WTC11 (cell line): ENCODE measurements at regions not wholly inside any gene's neighbourhood (a gene's known extent, or its start where the extent isn't known, plus 50 kb on each side); places are given as distances from the start of the nearest gene placed in this dataset.
A peak's percentile ranks its signal among the peaks of the same experiment; 100 is the strongest.

Experiments used
- ATAC-seq: fragments of 200-7000 bp; cut with Tn5 transposase; 2 replicates; pipeline ENCODE4 v1.10.0; 2021; ENCODE audit warnings: mild to moderate bottlenecking, moderate library complexity
- CTCF ChIA-PET: fragments of 300-600 bp; sonication (Branson Sonifier 250); formaldehyde crosslinking; loops from one replicate; lab custom pipeline; 2021; ENCODE audit warnings: antibody characterized with exemption; lab: Charles Lee
- POLR2A ChIA-PET: fragments of 350-600 bp; sonication (Branson Sonifier 250); formaldehyde crosslinking; loops from one replicate; lab custom pipeline; 2021; ENCODE audit warnings: antibody characterized with exemption; lab: Charles Lee
- DNase-seq: peaks from one replicate; pipeline ENCODE4 v3.0.0; 2021; ENCODE audit warnings: low spot score
- H3K27ac Mint-ChIP-seq: 2 replicates; pipeline ENCODE4 v1.8.0; 2021; ENCODE audit warnings: mixed read lengths
- H3K27me3 Mint-ChIP-seq: 2 replicates; pipeline ENCODE4 v1.8.0; 2021; ENCODE audit warnings: low read depth, mild to moderate bottlenecking, moderate library complexity, mixed read lengths
- H3K36me3 Mint-ChIP-seq: 2 replicates; pipeline ENCODE4 v1.8.0; 2021; ENCODE audit warnings: mixed read lengths
- H3K4me1 Mint-ChIP-seq: 2 replicates; pipeline ENCODE4 v1.8.0; 2022; ENCODE audit warnings: mixed read lengths
- H3K4me3 Mint-ChIP-seq: 2 replicates; pipeline ENCODE4 v1.8.0; 2021; ENCODE audit warnings: mild to moderate bottlenecking, moderate library complexity, mixed read lengths
- H3K9me3 Mint-ChIP-seq: 2 replicates; pipeline ENCODE4 v1.8.0; 2021; ENCODE audit warnings: mixed read lengths
- CREB1 ChIP-seq: sonication (generic); formaldehyde crosslinking; IDR thresholded peaks from 2 replicates; pipeline ENCODE4 v1.8.0; 2023; ENCODE audit warnings: mild to moderate bottlenecking, missing genetic modification reagents
- ETV6 ChIP-seq: sonication (generic); formaldehyde crosslinking; IDR thresholded peaks from 2 replicates; pipeline ENCODE4 v1.8.1; 2022; ENCODE audit warnings: mild to moderate bottlenecking, missing genetic modification reagents
- HMGA2 ChIP-seq: fragments of 250-450 bp; sonication (Bioruptor Pico); IDR thresholded peaks from 2 replicates; pipeline ENCODE4 v1.4.0; 2021; ENCODE audit warnings: mild to moderate bottlenecking, moderate library complexity
- NFE2L1 ChIP-seq: sonication (generic); formaldehyde crosslinking; IDR thresholded peaks from 2 replicates; pipeline ENCODE4 v1.8.1; 2023; ENCODE audit warnings: missing genetic modification reagents
- PRRX2 ChIP-seq: fragments of 250-450 bp; sonication (Bioruptor Pico); IDR thresholded peaks from 2 replicates; pipeline ENCODE4 v1.8.0; 2021; ENCODE audit warnings: mild to moderate bottlenecking
- SMAD3 ChIP-seq: sonication (generic); formaldehyde crosslinking; IDR thresholded peaks from 2 replicates; pipeline ENCODE4 v1.8.0; 2022; ENCODE audit warnings: missing genetic modification reagents, mild to moderate bottlenecking, borderline replicate concordance
- ZNF121 ChIP-seq: sonication (generic); formaldehyde crosslinking; IDR thresholded peaks from 2 replicates; pipeline ENCODE4 v1.8.0; 2023; ENCODE audit warnings: missing genetic modification reagents
- ZNF219 ChIP-seq: sonication (generic); formaldehyde crosslinking; IDR thresholded peaks from 2 replicates; pipeline ENCODE4 v1.8.0; 2023; ENCODE audit warnings: missing genetic modification reagents, mild to moderate bottlenecking, borderline replicate concordance
- ZNF232 ChIP-seq: sonication (generic); formaldehyde crosslinking; IDR thresholded peaks from 2 replicates; pipeline ENCODE4 v1.8.0; 2022; ENCODE audit warnings: mild to moderate bottlenecking, missing genetic modification reagents
- TF ChIP-seq, protein P1 (sequence below): sonication (generic); formaldehyde crosslinking; IDR thresholded peaks from 2 replicates; pipeline ENCODE4 v1.8.1; 2023; ENCODE audit warnings: mild to moderate bottlenecking, missing genetic modification reagents
- TF ChIP-seq, protein P2 (sequence below): fragments of 250-450 bp; sonication (Bioruptor Pico); IDR thresholded peaks from 2 replicates; pipeline ENCODE4 v1.9.0; 2021; ENCODE audit warnings: mild to moderate bottlenecking, borderline replicate concordance
- TF ChIP-seq, protein P3 (sequence below): fragments of 200-600 bp; IDR thresholded peaks from 2 replicates; pipeline ENCODE4 v1.8.0; 2022; ENCODE audit warnings: antibody characterized with exemption
- TF ChIP-seq, protein P4 (sequence below): sonication (generic); formaldehyde crosslinking; IDR thresholded peaks from 2 replicates; pipeline ENCODE4 v1.8.0; 2023; ENCODE audit warnings: missing genetic modification reagents
- TF ChIP-seq, protein P5 (sequence below): sonication (generic); formaldehyde crosslinking; IDR thresholded peaks from 2 replicates; pipeline ENCODE4 v1.8.1; 2022; ENCODE audit warnings: low read depth, mild to moderate bottlenecking, moderate library complexity, missing genetic modification reagents, borderline replicate concordance

DNA sequence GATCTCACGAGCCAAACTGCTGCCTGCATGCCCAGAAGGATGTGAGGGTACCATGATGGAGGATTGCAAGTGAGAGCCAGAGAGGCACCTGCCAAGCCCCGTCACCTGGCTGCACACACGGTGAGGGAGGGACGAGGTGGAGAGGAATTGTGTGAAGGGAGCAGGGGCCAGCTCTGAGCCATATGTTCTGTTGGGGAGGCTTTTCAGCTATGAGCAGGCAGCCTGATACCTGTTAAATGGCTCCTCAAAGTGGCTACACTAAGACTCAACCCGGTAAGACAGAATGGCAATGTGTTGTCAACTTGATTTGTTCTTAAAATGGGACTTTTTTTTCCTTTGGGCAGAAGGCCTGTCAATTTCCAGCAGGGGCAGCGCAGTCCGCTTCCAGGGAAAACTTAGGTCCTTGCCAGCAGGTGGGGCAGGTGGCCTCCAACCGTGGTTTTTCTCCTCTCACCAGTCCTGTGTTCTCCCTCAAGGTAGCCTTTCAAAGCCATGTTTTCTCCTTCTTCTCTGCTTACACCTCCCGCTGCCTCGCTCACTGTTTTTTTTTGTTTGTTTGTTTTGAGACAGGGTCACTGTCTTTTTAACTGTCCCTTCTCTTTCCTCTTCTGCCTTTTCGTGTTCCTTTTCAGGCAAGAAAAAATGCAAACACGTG lies 57.7 kb upstream of the ZNRF2 start:
- peak; percentile 66 for DNase-seq
- ATAC-seq, result peak; percentile 90
- H3K27ac Mint-ChIP-seq, result no peak overlapping the region
- H3K4me3 Mint-ChIP-seq, result no peak overlapping the region
- H3K27me3 Mint-ChIP-seq, result peaks cover 7% of the 10 kb centered on the region; the same call in 1 of the 2 replicates
- ChIA-PET CTCF (no interaction called here), POLR2A (no interaction called here)
- no peaks in the 10 kb centered on the region for H3K36me3 Mint-ChIP-seq
- peaks cover 3% of the 10 kb centered on the region; the same call in 1 of the 2 replicates for H3K4me1 Mint-ChIP-seq
- TF ChIP-seq ETV6 (CRISPR knock-in tag) (0 out of 2 replicates have a peak, but pooled peaks have one; percentile 20), ZNF219 (CRISPR knock-in tag) (no peak), HMGA2 (CRISPR knock-in tag) (no peak), ZNF121 (CRISPR knock-in tag) (0 out of 2 replicates have a peak, but pooled peaks have one; percentile 10)
- TF ChIP-seq, protein P1, sequence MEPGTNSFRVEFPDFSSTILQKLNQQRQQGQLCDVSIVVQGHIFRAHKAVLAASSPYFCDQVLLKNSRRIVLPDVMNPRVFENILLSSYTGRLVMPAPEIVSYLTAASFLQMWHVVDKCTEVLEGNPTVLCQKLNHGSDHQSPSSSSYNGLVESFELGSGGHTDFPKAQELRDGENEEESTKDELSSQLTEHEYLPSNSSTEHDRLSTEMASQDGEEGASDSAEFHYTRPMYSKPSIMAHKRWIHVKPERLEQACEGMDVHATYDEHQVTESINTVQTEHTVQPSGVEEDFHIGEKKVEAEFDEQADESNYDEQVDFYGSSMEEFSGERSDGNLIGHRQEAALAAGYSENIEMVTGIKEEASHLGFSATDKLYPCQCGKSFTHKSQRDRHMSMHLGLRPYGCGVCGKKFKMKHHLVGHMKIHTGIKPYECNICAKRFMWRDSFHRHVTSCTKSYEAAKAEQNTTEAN (CRISPR knock-in tag), result no peak
- TF ChIP-seq, protein P2, sequence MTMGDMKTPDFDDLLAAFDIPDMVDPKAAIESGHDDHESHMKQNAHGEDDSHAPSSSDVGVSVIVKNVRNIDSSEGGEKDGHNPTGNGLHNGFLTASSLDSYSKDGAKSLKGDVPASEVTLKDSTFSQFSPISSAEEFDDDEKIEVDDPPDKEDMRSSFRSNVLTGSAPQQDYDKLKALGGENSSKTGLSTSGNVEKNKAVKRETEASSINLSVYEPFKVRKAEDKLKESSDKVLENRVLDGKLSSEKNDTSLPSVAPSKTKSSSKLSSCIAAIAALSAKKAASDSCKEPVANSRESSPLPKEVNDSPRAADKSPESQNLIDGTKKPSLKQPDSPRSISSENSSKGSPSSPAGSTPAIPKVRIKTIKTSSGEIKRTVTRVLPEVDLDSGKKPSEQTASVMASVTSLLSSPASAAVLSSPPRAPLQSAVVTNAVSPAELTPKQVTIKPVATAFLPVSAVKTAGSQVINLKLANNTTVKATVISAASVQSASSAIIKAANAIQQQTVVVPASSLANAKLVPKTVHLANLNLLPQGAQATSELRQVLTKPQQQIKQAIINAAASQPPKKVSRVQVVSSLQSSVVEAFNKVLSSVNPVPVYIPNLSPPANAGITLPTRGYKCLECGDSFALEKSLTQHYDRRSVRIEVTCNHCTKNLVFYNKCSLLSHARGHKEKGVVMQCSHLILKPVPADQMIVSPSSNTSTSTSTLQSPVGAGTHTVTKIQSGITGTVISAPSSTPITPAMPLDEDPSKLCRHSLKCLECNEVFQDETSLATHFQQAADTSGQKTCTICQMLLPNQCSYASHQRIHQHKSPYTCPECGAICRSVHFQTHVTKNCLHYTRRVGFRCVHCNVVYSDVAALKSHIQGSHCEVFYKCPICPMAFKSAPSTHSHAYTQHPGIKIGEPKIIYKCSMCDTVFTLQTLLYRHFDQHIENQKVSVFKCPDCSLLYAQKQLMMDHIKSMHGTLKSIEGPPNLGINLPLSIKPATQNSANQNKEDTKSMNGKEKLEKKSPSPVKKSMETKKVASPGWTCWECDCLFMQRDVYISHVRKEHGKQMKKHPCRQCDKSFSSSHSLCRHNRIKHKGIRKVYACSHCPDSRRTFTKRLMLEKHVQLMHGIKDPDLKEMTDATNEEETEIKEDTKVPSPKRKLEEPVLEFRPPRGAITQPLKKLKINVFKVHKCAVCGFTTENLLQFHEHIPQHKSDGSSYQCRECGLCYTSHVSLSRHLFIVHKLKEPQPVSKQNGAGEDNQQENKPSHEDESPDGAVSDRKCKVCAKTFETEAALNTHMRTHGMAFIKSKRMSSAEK (CRISPR knock-in tag), result no peak
- TF ChIP-seq, protein P3, sequence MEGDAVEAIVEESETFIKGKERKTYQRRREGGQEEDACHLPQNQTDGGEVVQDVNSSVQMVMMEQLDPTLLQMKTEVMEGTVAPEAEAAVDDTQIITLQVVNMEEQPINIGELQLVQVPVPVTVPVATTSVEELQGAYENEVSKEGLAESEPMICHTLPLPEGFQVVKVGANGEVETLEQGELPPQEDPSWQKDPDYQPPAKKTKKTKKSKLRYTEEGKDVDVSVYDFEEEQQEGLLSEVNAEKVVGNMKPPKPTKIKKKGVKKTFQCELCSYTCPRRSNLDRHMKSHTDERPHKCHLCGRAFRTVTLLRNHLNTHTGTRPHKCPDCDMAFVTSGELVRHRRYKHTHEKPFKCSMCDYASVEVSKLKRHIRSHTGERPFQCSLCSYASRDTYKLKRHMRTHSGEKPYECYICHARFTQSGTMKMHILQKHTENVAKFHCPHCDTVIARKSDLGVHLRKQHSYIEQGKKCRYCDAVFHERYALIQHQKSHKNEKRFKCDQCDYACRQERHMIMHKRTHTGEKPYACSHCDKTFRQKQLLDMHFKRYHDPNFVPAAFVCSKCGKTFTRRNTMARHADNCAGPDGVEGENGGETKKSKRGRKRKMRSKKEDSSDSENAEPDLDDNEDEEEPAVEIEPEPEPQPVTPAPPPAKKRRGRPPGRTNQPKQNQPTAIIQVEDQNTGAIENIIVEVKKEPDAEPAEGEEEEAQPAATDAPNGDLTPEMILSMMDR, result 0 out of 2 replicates have a peak, but pooled peaks have one; percentile 22
- TF ChIP-seq, protein P4, sequence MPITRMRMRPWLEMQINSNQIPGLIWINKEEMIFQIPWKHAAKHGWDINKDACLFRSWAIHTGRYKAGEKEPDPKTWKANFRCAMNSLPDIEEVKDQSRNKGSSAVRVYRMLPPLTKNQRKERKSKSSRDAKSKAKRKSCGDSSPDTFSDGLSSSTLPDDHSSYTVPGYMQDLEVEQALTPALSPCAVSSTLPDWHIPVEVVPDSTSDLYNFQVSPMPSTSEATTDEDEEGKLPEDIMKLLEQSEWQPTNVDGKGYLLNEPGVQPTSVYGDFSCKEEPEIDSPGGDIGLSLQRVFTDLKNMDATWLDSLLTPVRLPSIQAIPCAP (CRISPR knock-in tag), result no peak
- TF ChIP-seq, all 79 proteins: peak for 3
- peaks cover 6% of the 10 kb centered on the region for H3K9me3 Mint-ChIP-seq

DNA sequence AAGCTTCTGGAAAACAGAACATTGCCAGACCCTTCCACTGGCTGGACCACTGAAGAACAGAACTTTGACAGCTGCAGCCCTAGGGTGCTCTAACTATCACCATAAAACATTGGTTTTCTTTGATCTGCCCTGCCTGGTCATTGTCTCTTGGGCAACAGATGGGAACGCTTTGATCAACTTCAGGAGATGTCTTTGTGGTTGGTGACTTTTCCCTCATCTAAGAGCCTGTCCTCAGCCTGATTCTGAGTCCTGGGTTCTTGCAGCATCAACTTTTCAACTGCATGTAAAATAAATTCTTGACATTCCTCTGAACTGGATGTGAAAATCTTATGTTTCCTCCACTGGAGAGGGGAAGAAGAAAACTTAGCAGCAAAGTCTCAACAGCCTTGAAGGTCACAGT lies 53.1 kb upstream of the ZNRF2 start:
- TF ChIP-seq CREB1 (no peak), PRRX2 (CRISPR knock-in tag) (no peak), NFE2L1 (no peak), ZNF232 (CRISPR knock-in tag) (no peak), SMAD3 (no peak)
- TF ChIP-seq, protein P5, sequence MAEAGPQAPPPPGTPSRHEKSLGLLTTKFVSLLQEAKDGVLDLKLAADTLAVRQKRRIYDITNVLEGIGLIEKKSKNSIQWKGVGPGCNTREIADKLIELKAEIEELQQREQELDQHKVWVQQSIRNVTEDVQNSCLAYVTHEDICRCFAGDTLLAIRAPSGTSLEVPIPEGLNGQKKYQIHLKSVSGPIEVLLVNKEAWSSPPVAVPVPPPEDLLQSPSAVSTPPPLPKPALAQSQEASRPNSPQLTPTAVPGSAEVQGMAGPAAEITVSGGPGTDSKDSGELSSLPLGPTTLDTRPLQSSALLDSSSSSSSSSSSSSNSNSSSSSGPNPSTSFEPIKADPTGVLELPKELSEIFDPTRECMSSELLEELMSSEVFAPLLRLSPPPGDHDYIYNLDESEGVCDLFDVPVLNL, result no peak
- H3K36me3 Mint-ChIP-seq, result no peaks in the 10 kb centered on the region
- peaks cover 7% of the 10 kb centered on the region; the same call in 1 of the 2 replicates for H3K27me3 Mint-ChIP-seq
- H3K4me3 Mint-ChIP-seq, result no peak overlapping the region
- DNase-seq (no peak), ATAC-seq (no peak)
- no peaks in the 10 kb centered on the region for H3K9me3 Mint-ChIP-seq
- peaks cover 3% of the 10 kb centered on the region; the same call in 1 of the 2 replicates for H3K4me1 Mint-ChIP-seq
- H3K27ac Mint-ChIP-seq, result no peak overlapping the region
- ChIA-PET POLR2A (no interaction called here), CTCF (no interaction called here)
